Smooth muscle cell (in vitro differentiated cells): ENCODE measurements at regions not wholly inside any gene's neighbourhood (a gene's known extent, or its start where the extent isn't known, plus 50 kb on each side); places are given as distances from the start of the nearest gene placed in this dataset.

Source experiments
- DNase-seq: peaks from one replicate; lab custom pipeline; 2025; ENCODE audit not compliant: unreplicated experiment; lab: John Stamatoyannopoulos, UW
- H2AFZ ChIP-seq: fragments of 200-600 bp; sonication (generic); 2 replicates; pipeline ENCODE4 v1.6.0; 2016; ENCODE audit warnings: antibody characterized with exemption, low read depth, mild to moderate bottlenecking
- H3F3A ChIP-seq: fragments of 200-600 bp; sonication (generic); 2 replicates; pipeline ENCODE4 v1.6.0; 2017; ENCODE audit warnings: antibody characterized with exemption, low read depth
- H3K27ac ChIP-seq: fragments of 200-600 bp; sonication (generic); 2 replicates; pipeline ENCODE4 v1.5.1; 2016; ENCODE audit warnings: low read depth, mild to moderate bottlenecking
- H3K27me3 ChIP-seq: fragments of 200-600 bp; sonication (generic); 2 replicates; pipeline ENCODE4 v1.6.1; 2016; ENCODE audit warnings: low read depth, mild to moderate bottlenecking
- H3K36me3 ChIP-seq: fragments of 200-600 bp; sonication (generic); 2 replicates; pipeline ENCODE4 v1.5.1; 2016; ENCODE audit warnings: low read depth
- H3K4me1 ChIP-seq: fragments of 200-600 bp; sonication (generic); 2 replicates; pipeline ENCODE4 v1.5.1; 2016; ENCODE audit warnings: low read depth
- H3K4me2 ChIP-seq: fragments of 200-600 bp; sonication (generic); 2 replicates; pipeline ENCODE4 v1.6.0; 2016; ENCODE audit warnings: mild to moderate bottlenecking
- H3K4me3 ChIP-seq: fragments of 200-600 bp; sonication (generic); 2 replicates; pipeline ENCODE4 v1.5.1; 2016; ENCODE audit warnings: mild to moderate bottlenecking
- H3K79me2 ChIP-seq: fragments of 200-600 bp; sonication (generic); 2 replicates; pipeline ENCODE4 v1.6.0; 2016; ENCODE audit warnings: low read depth, mild to moderate bottlenecking
- H3K9ac ChIP-seq: fragments of 200-600 bp; sonication (generic); 2 replicates; pipeline ENCODE4 v1.6.0; 2016; ENCODE audit warnings: low read depth
- H3K9me3 ChIP-seq: fragments of 200-600 bp; sonication (generic); replicated peaks from 2 replicates; pipeline ENCODE4 v1.5.1; 2016; ENCODE audit warnings: low read depth
- H4K20me1 ChIP-seq: fragments of 200-600 bp; sonication (generic); 2 replicates; pipeline ENCODE4 v1.6.0; 2016; ENCODE audit warnings: low read depth
- CTCF ChIP-seq: fragments of 200-600 bp; sonication (generic); IDR thresholded peaks from 2 replicates; pipeline ENCODE4 v1.5.1; 2017; ENCODE audit warnings: borderline replicate concordance, mild to moderate bottlenecking, antibody characterized with exemption; ENCODE audit not compliant: insufficient read depth, poor library complexity, severe bottlenecking
- WGBS: methylation state at CpG from one replicate; pipeline ENCODE4 v1.1.7; 2016; ENCODE audit warnings: low lambda C conversion rate; 5-methylcytosine and 5-hydroxymethylcytosine counted together

DNA sequence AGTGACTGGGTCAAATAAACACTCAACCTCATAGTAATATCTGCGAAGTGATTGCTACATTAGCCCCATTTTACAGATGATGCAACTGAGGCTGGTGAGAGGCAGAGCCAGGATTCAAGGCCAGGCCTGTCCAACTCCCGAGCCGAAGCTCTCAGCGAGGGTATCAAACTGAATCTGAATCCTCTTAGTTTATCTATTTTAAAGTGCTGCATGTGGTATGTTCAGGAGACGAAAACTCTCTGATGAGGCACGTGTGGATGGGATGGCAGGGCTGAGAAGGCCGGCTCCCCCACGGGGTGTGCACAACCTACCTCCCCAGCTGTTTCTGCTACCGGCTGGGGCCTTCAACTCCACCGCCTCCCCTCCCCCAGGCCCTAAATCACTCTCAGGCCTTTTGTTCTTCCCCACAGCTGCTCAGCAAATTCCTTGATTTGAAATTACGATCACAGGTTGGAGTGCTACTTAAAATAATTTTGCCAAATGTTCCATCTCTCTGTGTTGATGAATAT is 171.8 kb downstream of the TOMM20 start:
- Histone ChIP-seq H3K36me3 (no peaks in the 10 kb centered on the region), H3F3A (peaks cover 18% of the 10 kb centered on the region), H3K27me3 (no peaks in the 10 kb centered on the region), H3K4me3 (no peak overlapping the region), H3K27ac (peak overlapping the region; percentile 81), H4K20me1 (no peaks in the 10 kb centered on the region), H3K9me3 (no peaks in the 10 kb centered on the region), H3K9ac (no peak overlapping the region), H3K4me1 (peaks cover 48% of the 10 kb centered on the region), H3K4me2 (no peak overlapping the region), H3K79me2 (no peaks in the 10 kb centered on the region), H2AFZ (no peak overlapping the region)
- no peak for DNase-seq
- no peak for TF ChIP-seq CTCF
- 66% methylated on average over 11 of the region's 11 CpGs for WGBS

GRCh38 chr1:234955107-234955731 is 173.4 kb downstream of the TOMM20 start:
- peak overlapping the region; percentile 24 for H3K9ac ChIP-seq
- H3K27ac ChIP-seq, result peak overlapping the region; percentile 81
- H3K27me3 ChIP-seq, result no peaks in the 10 kb centered on the region
- no peaks in the 10 kb centered on the region for H3K79me2 ChIP-seq
- WGBS, result 65% methylated on average over 11 of the region's 11 CpGs
- no peak for DNase-seq
- H3K9me3 ChIP-seq, result no peaks in the 10 kb centered on the region
- TF ChIP-seq CTCF, result no peak
- H3K4me1 ChIP-seq, result peaks cover 37% of the 10 kb centered on the region
- H4K20me1 ChIP-seq, result no peaks in the 10 kb centered on the region
- H2AFZ ChIP-seq, result peak overlapping the region; percentile 61
- peak overlapping the region; percentile 60 for H3K4me2 ChIP-seq
- H3K36me3 ChIP-seq, result no peaks in the 10 kb centered on the region
- H3F3A ChIP-seq, result peaks cover 12% of the 10 kb centered on the region
- no peak overlapping the region for H3K4me3 ChIP-seq

DNA sequence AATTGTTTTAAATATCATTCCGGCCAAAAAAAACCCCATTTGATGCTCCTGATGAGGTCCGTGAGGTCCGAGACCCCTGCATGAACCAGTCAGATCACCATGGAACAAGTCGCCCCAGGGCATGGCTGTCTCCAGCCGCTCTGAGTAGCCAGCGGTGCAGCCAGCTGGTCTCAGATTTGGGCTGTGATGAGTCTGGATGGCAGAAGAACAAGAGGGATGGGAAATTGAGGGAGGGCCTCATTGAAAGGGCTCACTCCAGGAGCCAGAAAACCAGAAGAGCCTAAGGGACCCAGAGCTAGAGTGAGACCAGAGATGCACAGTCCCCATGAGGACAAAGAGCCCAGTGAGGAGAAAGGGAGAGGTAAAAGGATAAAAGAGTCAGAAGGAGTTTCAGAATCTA is 174.0 kb downstream of the TOMM20 start:
- Histone ChIP-seq H3K4me1 (peaks cover 37% of the 10 kb centered on the region), H3K9me3 (no peaks in the 10 kb centered on the region), H3K79me2 (no peaks in the 10 kb centered on the region), H3K4me2 (no peak overlapping the region), H3K27me3 (no peaks in the 10 kb centered on the region), H3F3A (peaks cover 12% of the 10 kb centered on the region), H3K36me3 (no peaks in the 10 kb centered on the region), H3K9ac (no peak overlapping the region), H3K4me3 (no peak overlapping the region), H3K27ac (peak overlapping the region; percentile 81), H4K20me1 (no peaks in the 10 kb centered on the region), H2AFZ (peak overlapping the region; percentile 61)
- 98% methylated on average over 6 of the region's 6 CpGs for WGBS
- no peak for DNase-seq
- TF ChIP-seq CTCF, result no peak
